ENCODE measurements at regions not wholly inside any gene's neighbourhood (a gene's known extent, or its start where the extent isn't known, plus 50 kb on each side); places are given as distances from the start of the nearest gene placed in this dataset.
"Not testable (repeated sequence)": the region's sequence is repeated elsewhere in the genome, so short reads cannot be mapped to it uniquely, and the experiment has no call there.

DNA sequence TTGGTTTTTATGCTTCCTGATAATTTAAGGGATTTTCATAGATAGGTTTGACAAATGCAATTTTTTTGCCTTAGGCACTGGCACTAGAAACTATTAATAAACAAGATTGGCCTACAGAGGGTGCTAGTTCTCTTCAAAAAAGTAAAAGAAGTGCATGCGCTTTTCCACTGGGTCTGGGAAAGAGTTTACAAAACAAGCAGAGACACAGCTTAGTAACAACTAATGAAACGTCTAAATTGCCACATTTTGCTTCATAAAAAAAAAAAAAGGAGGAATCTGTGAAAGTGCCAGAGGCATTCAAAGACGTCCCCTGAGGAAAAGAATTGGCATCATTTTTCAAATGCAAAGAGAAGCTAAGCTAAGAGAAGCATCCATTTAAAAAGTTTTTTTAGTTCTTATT, 58.3 kb upstream of the EEA1 start:
- DNase-seq (ENCODE audit: insufficient read length, low spot score) (peak; percentile 37), FAIRE-seq (no peak)

DNA sequence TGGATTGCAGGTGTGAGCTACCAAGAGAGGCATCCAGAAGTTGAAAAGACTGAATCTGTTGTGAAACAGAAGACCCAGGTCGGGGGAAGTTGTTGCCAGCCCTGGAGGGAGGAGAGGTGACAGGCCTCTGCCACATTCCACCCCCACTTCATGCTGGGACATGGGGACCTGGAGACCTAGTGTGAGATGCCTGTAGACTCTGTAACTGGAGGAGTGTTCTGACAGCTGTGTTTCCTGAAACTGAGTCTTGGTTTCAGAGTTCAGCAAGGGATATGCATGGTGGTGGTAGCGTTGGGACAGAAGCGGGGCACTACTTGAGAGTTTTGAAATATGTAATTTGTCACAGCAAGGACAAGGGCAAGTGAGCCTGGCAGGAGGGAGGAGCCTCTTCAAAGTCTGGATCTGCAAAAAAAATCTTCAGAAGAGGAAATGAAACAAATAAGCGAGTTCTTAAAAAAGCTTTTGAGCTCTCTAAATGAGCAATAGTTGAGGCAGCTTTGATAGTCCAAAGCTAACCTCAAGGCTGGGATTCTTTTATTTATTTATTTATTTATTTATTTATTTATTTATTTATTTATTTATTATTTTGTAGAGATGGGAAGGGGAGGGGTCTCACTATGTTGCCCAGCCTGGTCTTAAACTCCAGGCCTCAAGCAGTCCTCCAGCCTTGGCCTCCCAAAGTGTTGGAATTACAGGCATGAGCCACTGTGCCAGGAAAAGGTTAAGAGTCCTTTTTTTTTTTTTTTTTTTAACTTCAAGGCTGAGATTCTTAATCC, 58.9 kb upstream of the EEA1 start:
- FAIRE-seq (no peak), DNase-seq (ENCODE audit: insufficient read length, low spot score) (no peak)

DNA sequence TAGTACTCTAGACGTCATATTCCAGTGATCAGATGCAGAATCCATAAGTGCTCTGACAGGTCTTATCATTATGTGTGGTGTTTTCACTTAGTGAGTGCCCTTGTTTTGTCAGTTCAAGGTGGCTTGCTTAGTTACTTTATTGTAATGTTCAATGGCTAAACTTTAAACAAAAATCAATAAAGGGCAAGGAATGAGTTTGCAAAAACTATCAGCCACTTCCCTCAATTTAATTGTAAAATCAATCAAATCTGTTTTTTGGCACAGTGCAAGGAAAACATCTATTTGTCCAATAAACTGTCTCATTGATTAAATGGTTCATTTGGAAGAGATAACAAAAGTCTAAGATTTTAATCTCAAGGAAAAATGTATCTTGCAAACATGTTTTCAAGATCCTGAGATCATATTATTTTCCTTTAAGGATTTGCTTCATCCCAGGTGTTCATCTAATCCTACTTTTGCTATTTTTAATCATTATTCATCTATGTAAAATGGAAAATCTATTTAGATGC, 59.6 kb upstream of the EEA1 start:
- FAIRE-seq (no peak), DNase-seq (ENCODE audit: insufficient read length, low spot score) (no peak)

DNA sequence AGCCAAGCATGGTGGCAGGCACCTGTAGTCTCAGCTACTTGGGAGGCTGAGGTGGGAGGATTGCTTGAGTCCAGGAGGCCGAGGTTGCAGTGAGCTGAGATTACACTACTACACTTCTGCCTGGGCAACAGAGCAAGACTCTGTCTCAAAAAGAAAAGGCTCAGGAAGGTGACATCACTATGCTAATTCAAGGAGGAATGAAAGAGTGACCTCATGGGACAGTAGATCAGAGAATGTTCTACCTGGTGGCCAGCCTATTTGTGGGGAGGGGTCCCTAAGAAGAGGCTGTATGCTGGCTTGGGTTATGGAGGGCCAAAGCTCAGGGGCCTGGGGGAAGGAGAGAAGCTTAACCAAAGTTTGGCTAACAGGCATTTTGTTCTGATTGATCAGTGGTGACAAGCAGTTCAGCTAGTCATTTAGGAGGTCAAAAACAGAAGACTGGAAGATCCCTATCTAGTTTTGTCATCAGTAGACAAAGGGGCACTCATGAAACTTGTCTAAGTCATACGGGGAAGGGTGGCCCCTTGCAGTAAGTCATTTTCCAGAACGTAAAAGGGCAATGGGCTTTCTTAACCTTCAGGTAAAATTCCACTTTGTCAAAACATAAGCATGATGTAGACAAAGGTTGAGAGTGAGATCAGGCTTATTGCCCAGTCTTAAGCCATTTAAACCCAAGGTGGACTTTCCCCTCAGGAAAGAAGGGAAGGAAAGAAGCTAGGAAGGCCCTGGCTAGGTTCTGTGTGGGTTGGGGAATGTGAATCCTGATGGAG, 60.8 kb upstream of the EEA1 start:
- FAIRE-seq, result no peak
- DNase-seq (ENCODE audit: insufficient read length, low spot score), result no peak

GRCh38 chr12:92991134-92991533, 62.0 kb upstream of the EEA1 start:
- FAIRE-seq (no peak), DNase-seq (ENCODE audit: insufficient read length, low spot score) (no peak)

GRCh38 chr12:92992041-92992440, 62.9 kb upstream of the EEA1 start:
- no peak for FAIRE-seq
- no peak for DNase-seq (ENCODE audit: insufficient read length, low spot score)

DNA sequence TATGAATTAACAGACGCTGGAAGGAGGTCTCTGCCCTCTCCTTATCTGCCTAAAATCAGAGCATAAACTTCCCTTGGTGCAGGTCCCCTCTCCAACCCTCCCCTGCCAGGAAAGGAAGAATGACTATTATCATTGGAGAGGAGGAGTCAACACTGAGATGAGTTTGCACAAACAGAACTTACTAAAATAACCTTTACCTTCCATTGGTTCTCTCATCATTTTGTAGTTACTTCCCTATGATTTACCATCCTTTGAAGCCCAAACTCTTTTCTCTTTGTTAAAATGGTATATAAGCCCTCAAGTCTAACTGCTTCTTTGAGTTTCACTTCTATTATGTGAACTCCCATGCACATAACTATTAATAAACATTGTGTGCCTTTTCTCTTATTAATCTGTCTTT, 64.2 kb upstream of the EEA1 start:
- no peak for FAIRE-seq
- no peak for DNase-seq (ENCODE audit: insufficient read length, low spot score)

DNA sequence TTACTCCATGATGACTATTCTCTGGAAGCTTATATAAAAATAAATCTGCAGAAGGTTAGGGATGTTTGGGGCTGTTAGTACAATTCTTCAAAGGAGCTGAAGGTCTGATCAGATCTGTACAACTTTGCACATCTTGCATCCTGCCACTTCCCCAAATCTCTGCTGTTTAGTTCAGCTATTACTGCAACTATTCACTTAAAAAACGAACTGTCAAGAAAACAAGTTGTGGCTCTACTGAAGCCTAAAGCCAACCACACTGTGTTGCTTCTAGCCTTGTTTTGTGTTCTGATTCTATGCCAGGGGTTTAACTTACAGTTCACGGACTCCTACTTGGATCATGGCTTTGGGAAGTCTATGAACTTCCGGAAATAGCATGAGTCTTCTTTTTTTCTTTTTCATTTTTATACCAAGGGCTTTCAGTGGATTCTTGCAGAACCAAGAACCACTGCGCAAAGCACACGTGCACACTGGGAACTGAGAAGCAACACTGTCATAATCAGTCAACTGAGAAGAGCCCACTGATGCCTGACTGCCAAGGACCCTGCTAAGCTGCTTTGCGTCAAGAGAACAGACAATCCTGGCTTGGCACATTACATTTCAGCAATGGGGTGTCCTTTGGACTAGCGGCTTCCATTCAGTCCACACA, 66.3 kb upstream of the EEA1 start:
- FAIRE-seq (no peak), DNase-seq (ENCODE audit: insufficient read length, low spot score) (no peak)

DNA sequence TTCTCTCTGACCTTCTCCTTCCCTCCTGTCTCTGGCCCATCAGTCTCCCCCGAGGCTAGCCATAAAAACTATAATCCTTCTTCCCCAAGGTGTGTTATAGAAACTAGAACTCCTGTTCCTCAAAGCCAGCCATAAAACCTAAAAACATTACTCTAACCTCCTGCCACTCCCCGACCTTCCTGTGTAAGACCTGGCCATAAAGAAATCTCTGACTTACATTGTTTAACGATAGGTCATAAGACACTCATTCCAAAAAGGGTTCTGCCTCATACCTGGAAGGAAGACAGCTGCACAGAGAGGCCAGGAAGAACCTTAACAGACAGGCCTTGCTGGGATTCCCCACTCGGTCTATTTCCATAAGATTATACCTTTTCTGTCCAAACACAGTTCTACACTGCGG, 70.9 kb upstream of the EEA1 start:
- DNase-seq (ENCODE audit: insufficient read length, low spot score) (no peak), FAIRE-seq (no peak)

DNA sequence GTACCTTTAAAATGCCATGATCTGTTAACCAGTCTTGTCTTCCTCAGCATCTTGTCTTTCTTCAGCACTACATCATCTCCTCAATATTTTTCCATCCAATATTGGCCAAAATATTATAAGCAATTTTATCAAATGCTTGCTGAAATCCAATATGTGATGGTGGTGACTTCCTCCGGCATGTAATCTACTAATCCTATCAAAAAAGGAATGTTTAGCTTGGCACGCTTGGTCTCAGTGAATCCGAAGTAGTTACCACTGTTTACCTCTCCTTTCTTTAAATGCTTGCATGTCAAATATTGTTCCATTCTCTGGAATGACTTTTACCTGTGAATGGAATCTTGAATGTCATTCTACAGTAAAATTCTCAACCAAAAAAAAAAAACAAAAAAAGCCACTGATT, 72.3 kb upstream of the EEA1 start:
- DNase-seq (ENCODE audit: insufficient read length, low spot score) (no peak), FAIRE-seq (no peak)

- FAIRE-seq, result no peak
- no peak for DNase-seq (ENCODE audit: insufficient read length, low spot score)
Observed at GRCh38 chr12:93002293-93003054, 73.4 kb upstream of the EEA1 start.

- FAIRE-seq, result no peak
- DNase-seq (ENCODE audit: insufficient read length, low spot score), result no peak
Observed at GRCh38 chr12:93003531-93004239, 74.6 kb upstream of the EEA1 start.

GRCh38 chr12:93005928-93006392, 76.9 kb upstream of the EEA1 start:
- DNase-seq (ENCODE audit: insufficient read length, low spot score), result no peak
- FAIRE-seq, result no peak

DNA sequence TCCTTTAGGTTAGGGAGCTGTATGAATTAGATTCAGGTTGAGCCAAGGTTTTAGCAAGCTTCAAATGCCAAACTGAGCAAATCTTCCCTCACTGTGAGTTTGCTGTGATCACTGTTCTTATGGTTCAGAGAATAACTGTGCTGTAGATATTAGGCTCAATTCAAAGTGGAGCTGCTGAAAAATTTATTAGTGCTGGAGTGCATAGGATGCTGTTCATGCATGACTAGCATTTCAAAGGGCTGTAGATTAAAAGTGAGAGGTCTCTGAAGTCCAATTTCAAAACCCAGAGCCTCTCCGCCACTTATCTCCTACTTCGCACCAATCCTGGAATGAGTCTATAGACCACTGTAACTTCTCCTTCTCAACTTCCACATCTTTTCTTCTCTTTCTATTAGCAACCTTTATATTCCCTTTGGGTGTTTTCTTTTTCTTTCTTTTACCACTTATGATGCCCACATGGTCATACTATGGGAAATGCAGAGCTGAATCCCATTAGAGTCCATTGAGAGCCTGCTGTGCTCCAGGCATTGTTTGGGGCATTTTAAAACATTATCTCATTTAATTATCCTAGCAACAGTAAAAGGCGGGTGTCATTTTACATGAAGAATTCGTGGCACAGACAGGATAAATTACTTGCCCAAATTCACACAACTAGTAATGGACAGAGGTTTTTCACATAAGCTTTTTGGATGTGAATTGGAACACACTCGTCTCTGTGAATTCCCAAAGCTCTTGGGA, 77.5 kb upstream of the EEA1 start:
- no peak for FAIRE-seq
- no peak for DNase-seq (ENCODE audit: insufficient read length, low spot score)

DNA sequence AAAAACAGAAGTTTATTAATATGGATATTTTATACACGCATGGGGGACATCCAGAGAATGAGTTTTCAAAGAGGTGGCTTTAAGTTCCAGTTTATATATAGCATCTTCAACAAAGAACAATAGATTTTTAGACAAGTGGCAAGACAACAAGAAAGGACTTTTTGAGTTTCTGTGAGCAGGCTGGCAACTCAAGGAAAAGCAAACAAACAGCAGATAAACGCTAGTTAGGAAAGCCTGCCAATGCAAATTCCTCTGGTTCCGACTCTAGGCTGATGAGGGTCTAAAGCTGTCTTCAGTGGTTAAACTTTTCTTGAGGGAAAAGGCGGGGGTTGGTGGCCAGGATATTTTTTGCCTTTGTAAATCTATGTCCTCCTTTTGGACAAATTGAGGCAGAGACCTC, 78.4 kb upstream of the EEA1 start:
- DNase-seq (ENCODE audit: insufficient read length, low spot score), result no peak
- FAIRE-seq, result no peak

GRCh38 chr12:93008044-93008778, 79.1 kb upstream of the EEA1 start:
- FAIRE-seq (no peak), DNase-seq (ENCODE audit: insufficient read length, low spot score) (no peak)

- FAIRE-seq; DNase-seq (ENCODE audit: insufficient read length, low spot score): not testable (repeated sequence)
Observed at GRCh38 chr12:93008880-93009279, 79.8 kb upstream of the EEA1 start.

DNA sequence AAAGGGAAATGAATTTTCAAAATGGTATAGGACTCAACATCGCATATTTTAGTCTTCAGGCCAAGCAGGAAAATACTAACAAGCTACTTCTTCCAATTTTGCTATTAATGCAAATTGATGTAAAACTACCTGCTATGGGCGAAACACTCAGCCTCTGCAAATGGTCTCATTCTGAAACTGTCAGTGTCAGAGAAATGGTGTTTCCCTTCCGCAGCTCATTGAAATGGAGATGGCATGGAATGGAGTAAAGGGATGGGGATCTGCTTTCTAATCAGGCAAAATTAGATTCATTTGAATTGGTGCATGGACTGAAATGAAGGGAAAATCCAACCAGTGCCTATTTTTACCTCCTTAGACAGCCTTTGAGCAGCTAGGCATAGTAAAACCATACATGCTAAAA, 80.4 kb upstream of the EEA1 start:
- DNase-seq (ENCODE audit: insufficient read length, low spot score) (no peak), FAIRE-seq (no peak)

DNA sequence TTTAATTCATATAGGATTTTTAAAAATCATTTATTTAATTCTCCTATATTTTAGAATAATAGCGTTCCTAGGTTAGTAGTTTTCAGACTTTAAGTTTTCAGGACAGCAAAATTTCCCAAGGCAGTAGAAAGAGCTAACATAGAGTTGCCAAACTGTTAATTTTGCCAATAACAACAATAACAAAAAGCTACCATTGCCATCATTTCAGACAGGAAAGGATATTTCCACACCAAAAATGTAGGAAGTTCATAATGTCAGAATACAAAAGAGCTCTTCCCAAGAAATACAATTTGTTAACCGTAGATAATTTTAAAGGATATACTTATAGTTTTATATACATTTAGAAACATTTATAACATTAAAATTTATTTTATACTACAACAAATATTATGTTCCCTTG, 81.4 kb upstream of the EEA1 start:
- DNase-seq (ENCODE audit: insufficient read length, low spot score), result no peak
- no peak for FAIRE-seq
